ENCODE measurements at regions not wholly inside any gene's neighbourhood (a gene's known extent, or its start where the extent isn't known, plus 50 kb on each side); places are given as distances from the start of the nearest gene placed in this dataset.

DNA sequence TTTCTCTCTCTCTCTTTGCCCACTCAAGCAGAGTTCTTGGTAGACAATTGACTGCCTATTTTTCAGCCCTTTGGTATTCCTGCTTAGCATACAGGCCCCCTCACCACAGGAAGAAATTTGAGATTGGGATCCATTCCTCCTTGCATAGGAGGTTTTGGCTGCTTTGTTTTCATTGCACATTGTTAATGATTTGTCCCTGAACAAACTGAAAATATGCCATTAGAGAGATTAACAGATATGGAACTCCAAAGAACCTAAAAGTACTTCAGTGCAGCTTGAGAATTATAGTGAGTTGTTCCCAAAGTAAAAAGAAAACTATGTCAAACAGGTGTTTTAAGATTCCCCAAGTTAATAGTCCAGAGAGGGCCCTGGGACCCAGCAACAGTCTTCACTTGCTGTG lies 200.0 kb downstream of the TTLL7 start:
- TF ChIP-seq CTCF (IDR thresholded peaks at IDR 0.05), result no peak
- no peak for TF ChIP-seq NFYB (CRISPR knock-in tag; conservative IDR thresholded peaks at IDR 0.05; ENCODE audit: low read depth)
- no peak for TF ChIP-seq ESRRA (CRISPR knock-in tag; IDR thresholded peaks at IDR 0.05; ENCODE audit: borderline replicate concordance)
- no peak for TF ChIP-seq AFF4 (CRISPR knock-in tag; IDR thresholded peaks at IDR 0.05; ENCODE audit: borderline replicate concordance)
- TF ChIP-seq SMAD4 (CRISPR knock-in tag; IDR thresholded peaks at IDR 0.05), result no peak
